Smooth muscle cell (in vitro differentiated cells): ENCODE measurements at regions not wholly inside any gene's neighbourhood (a gene's known extent, or its start where the extent isn't known, plus 50 kb on each side); places are given as distances from the start of the nearest gene placed in this dataset. TPM values are rescaled to one million over a fixed set of nuclear protein-coding genes. Genes with fewer than 3 reads are reported as not detected.

Experiments used
- DNase-seq: peaks from one replicate; lab custom pipeline; 2025; ENCODE audit not compliant: unreplicated experiment; lab: John Stamatoyannopoulos, UW
- H2AFZ ChIP-seq: fragments of 200-600 bp; sonication (generic); 2 replicates; pipeline ENCODE4 v1.6.0; 2016; ENCODE audit warnings: antibody characterized with exemption, low read depth, mild to moderate bottlenecking
- H3F3A ChIP-seq: fragments of 200-600 bp; sonication (generic); 2 replicates; pipeline ENCODE4 v1.6.0; 2017; ENCODE audit warnings: antibody characterized with exemption, low read depth
- H3K27ac ChIP-seq: fragments of 200-600 bp; sonication (generic); 2 replicates; pipeline ENCODE4 v1.5.1; 2016; ENCODE audit warnings: low read depth, mild to moderate bottlenecking
- H3K27me3 ChIP-seq: fragments of 200-600 bp; sonication (generic); 2 replicates; pipeline ENCODE4 v1.6.1; 2016; ENCODE audit warnings: low read depth, mild to moderate bottlenecking
- H3K36me3 ChIP-seq: fragments of 200-600 bp; sonication (generic); 2 replicates; pipeline ENCODE4 v1.5.1; 2016; ENCODE audit warnings: low read depth
- H3K4me1 ChIP-seq: fragments of 200-600 bp; sonication (generic); 2 replicates; pipeline ENCODE4 v1.5.1; 2016; ENCODE audit warnings: low read depth
- H3K4me2 ChIP-seq: fragments of 200-600 bp; sonication (generic); 2 replicates; pipeline ENCODE4 v1.6.0; 2016; ENCODE audit warnings: mild to moderate bottlenecking
- H3K4me3 ChIP-seq: fragments of 200-600 bp; sonication (generic); 2 replicates; pipeline ENCODE4 v1.5.1; 2016; ENCODE audit warnings: mild to moderate bottlenecking
- H3K79me2 ChIP-seq: fragments of 200-600 bp; sonication (generic); 2 replicates; pipeline ENCODE4 v1.6.0; 2016; ENCODE audit warnings: low read depth, mild to moderate bottlenecking
- H3K9ac ChIP-seq: fragments of 200-600 bp; sonication (generic); 2 replicates; pipeline ENCODE4 v1.6.0; 2016; ENCODE audit warnings: low read depth
- H3K9me3 ChIP-seq: fragments of 200-600 bp; sonication (generic); replicated peaks from 2 replicates; pipeline ENCODE4 v1.5.1; 2016; ENCODE audit warnings: low read depth
- H4K20me1 ChIP-seq: fragments of 200-600 bp; sonication (generic); 2 replicates; pipeline ENCODE4 v1.6.0; 2016; ENCODE audit warnings: low read depth
- CTCF ChIP-seq: fragments of 200-600 bp; sonication (generic); IDR thresholded peaks from 2 replicates; pipeline ENCODE4 v1.5.1; 2017; ENCODE audit warnings: borderline replicate concordance, mild to moderate bottlenecking, antibody characterized with exemption; ENCODE audit not compliant: insufficient read depth, poor library complexity, severe bottlenecking
- WGBS: methylation state at CpG from one replicate; pipeline ENCODE4 v1.1.7; 2016; ENCODE audit warnings: low lambda C conversion rate; 5-methylcytosine and 5-hydroxymethylcytosine counted together
- small RNA-seq: library from RNA; depleted of rRNA; stranded (forward); fragments of <200 nt; gene quantifications from one replicate; pipeline ENCODE3, GENCODE V24; 2014

DNA sequence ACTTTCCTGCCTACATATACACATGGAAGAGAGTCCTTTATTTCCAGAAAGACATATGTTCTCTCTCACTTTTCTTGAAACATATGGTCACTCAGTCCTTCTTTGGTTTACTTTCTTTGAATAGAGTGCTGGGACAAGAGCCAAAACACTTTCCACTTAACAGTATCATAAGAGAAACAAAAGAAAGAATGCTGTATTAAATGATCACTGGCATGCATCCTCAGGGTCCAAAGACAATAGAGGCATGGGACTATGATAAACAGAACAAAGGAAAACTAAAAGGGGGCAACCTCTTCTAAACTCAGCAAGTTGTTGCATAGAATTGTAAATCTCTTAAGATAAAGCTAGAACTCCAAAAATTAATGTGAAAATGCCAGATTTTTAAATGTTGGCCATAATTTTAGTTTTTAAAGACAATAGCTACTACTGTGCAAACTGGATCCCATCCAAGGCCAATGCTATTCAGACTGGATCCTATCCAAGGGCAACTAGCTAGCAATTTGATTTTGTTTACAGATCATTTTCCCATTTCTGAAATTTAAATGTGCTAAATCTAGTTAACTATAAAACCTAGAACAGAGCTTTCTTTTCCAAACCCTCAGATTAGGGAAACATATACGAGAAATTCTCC lies 687.5 kb downstream of the SORCS3 start:
- Histone ChIP-seq H3F3A (no peaks in the 10 kb centered on the region), H3K36me3 (no peaks in the 10 kb centered on the region), H3K4me1 (no peaks in the 10 kb centered on the region), H3K27me3 (no peaks in the 10 kb centered on the region), H3K9me3 (no peaks in the 10 kb centered on the region), H2AFZ (no peak overlapping the region), H4K20me1 (no peaks in the 10 kb centered on the region), H3K4me2 (no peak overlapping the region), H3K9ac (no peak overlapping the region), H3K4me3 (no peak overlapping the region), H3K27ac (no peak overlapping the region), H3K79me2 (no peaks in the 10 kb centered on the region)
- no peak for DNase-seq
- 96% methylated on average over 1 of the region's 1 CpG for whole genome bisulfite sequencing
- no peak for TF ChIP-seq CTCF

Small RNAs in the stretch of these regions (small RNA-seq; reads per million reads assigned to genes)
- not detected for gene RNU6-463P
